RWPE2 (cell line): ENCODE measurements at regions not wholly inside any gene's neighbourhood (a gene's known extent, or its start where the extent isn't known, plus 50 kb on each side); places are given as distances from the start of the nearest gene placed in this dataset.

Source experiments
- ATAC-seq: fragments of 200-7000 bp; cut with Tn5 transposase; 3 replicates; pipeline ENCODE4 v1.9.1; 2021; ENCODE audit warnings: low read depth
- DNase-seq: peaks from one replicate; pipeline ENCODE4 v3.0.0-alpha.2; 2020; ENCODE audit warnings: low spot score
- H3K27ac ChIP-seq: fragments of 450-650 bp; 2 replicates; pipeline ENCODE4 v1.5.1; 2017; ENCODE audit warnings: mild to moderate bottlenecking; ENCODE audit not compliant: poor library complexity, severe bottlenecking
- H3K27me3 ChIP-seq: fragments of 250-450 bp; sonication (Bioruptor Pico); 2 replicates; pipeline ENCODE4 v1.5.1; 2021; ENCODE audit warnings: mild to moderate bottlenecking, moderate library complexity; ENCODE audit not compliant: insufficient read depth, poor library complexity, severe bottlenecking
- H3K36me3 ChIP-seq: fragments of 250-450 bp; sonication (Bioruptor Pico); 2 replicates; pipeline ENCODE4 v1.5.1; 2020; ENCODE audit warnings: low read depth, mild to moderate bottlenecking, moderate library complexity
- H3K4me1 ChIP-seq: fragments of 250-450 bp; sonication (Bioruptor Pico); 2 replicates; pipeline ENCODE4 v1.5.1; 2021; ENCODE audit warnings: mild to moderate bottlenecking, moderate library complexity; ENCODE audit not compliant: insufficient read depth, poor library complexity, severe bottlenecking
- H3K4me3 ChIP-seq: fragments of 250-450 bp; sonication (Bioruptor Pico); 2 replicates; pipeline ENCODE4 v1.5.1; 2021; ENCODE audit warnings: mild to moderate bottlenecking, moderate library complexity; ENCODE audit not compliant: severe bottlenecking
- H3K9me3 ChIP-seq: fragments of 250-450 bp; sonication (Bioruptor Pico); 2 replicates; pipeline ENCODE4 v1.5.1; 2021; ENCODE audit warnings: mild to moderate bottlenecking, moderate library complexity; ENCODE audit not compliant: severe bottlenecking
- CTCF ChIP-seq: fragments of 450-650 bp; IDR thresholded peaks from one replicate; pipeline ENCODE4 v1.5.1; 2017; ENCODE audit warnings: mild to moderate bottlenecking, moderate library complexity; ENCODE audit not compliant: poor library complexity, severe bottlenecking

- peak; percentile 72 for ATAC-seq
- no peak overlapping the region for H3K4me3 ChIP-seq
- peak; percentile 75 for TF ChIP-seq CTCF
- no peak for DNase-seq
- H3K9me3 ChIP-seq: no peaks in the 10 kb centered on the region
- H3K27me3 ChIP-seq: no peaks in the 10 kb centered on the region
- peaks cover 6% of the 10 kb centered on the region for H3K4me1 ChIP-seq
- H3K36me3 ChIP-seq: no peaks in the 10 kb centered on the region
- peak overlapping the region; percentile 40 for H3K27ac ChIP-seq
These were observed 97.4 kb upstream of the KCNJ15 start for GRCh38 chr21:38159355-38159754.

DNA sequence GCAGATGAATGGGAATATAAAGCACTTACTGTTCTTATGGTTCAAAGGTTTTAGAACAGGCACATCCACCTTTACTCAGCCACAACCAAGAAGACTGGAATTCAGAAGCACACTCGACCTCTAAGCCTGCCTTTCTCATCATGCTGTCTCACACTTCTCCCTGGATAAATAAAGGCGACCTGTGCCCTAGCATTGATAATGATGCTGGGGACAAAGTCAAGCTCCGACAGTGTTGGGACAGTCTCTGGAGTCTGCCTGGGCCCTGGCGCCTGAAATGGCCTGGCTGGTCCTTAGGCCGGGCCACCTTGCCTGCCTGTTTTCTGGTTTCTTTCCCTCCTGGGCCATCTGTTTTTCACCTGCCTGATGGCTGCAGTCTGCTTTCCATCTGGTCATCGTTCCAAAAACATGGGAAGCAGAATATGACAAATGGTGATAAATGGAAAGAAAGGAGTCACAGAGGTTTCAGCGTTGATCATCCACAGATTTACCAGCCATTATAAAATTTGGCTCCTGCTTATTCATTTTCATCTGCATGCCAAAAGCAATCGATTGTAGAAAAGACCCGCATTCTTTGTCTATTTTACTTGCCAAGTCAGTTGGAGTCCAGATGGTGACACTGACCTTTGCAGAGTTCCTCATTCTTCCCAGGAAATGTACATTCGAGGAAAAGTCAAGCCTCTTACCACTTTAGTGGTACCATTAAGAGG lies 91.2 kb upstream of the KCNJ15 start:
- H3K4me1 ChIP-seq: no peaks in the 10 kb centered on the region
- no peak overlapping the region for H3K4me3 ChIP-seq
- no peaks in the 10 kb centered on the region for H3K9me3 ChIP-seq
- no peak for DNase-seq
- H3K27me3 ChIP-seq: no peaks in the 10 kb centered on the region
- ATAC-seq: no peak
- TF ChIP-seq CTCF: no peak
- no peak overlapping the region for H3K27ac ChIP-seq
- no peaks in the 10 kb centered on the region for H3K36me3 ChIP-seq

DNA sequence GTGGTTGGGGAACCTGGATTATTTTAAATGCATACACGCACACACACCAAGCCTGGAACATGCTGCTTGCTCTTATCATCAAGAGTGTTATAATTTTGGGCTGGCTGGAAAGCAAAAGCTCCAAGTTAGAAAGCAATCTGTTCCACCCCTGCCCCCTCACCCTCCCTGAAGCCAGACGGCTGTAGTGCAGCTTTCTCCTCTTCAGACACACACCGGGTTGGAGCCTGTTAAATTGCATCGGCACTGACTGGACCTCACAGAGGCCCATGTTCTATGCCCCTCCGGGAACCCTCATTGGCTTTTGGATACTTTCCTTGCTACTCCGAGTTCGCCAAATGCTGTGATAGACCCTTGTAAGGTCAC lies 90.6 kb upstream of the KCNJ15 start:
- TF ChIP-seq CTCF: no peak
- Histone ChIP-seq H3K4me1 (peaks cover 5% of the 10 kb centered on the region), H3K36me3 (no peaks in the 10 kb centered on the region), H3K27me3 (no peaks in the 10 kb centered on the region), H3K27ac (no peak overlapping the region), H3K4me3 (no peak overlapping the region), H3K9me3 (no peaks in the 10 kb centered on the region)
- DNase-seq (no peak), ATAC-seq (no peak)

DNA sequence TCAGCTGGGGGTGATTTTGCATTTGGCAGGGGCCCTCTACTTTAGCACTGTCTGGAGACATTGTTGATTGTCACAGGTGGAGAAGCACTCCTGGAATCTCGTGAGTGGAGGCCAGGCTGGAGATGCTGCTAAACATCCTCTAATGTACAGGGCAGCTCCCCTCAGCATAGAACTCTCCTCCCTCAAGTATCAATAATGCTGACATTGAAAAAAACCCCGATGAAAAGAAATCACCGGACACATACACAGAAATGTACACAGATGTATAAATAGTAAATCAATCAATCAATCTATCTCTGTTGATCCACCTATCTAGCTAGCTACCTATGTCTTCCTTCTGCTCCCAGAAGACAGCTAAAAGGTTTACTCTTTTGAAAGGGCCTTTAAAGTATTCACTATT lies 89.4 kb upstream of the KCNJ15 start:
- peaks cover 16% of the 10 kb centered on the region for H3K4me1 ChIP-seq
- ATAC-seq (no peak), DNase-seq (no peak)
- no peaks in the 10 kb centered on the region for H3K27me3 ChIP-seq
- no peaks in the 10 kb centered on the region for H3K9me3 ChIP-seq
- no peaks in the 10 kb centered on the region for H3K36me3 ChIP-seq
- no peak for TF ChIP-seq CTCF
- H3K27ac ChIP-seq: no peak overlapping the region
- H3K4me3 ChIP-seq: no peak overlapping the region

- no peak for DNase-seq
These were observed 86.5 kb upstream of the KCNJ15 start for GRCh38 chr21:38170283-38170682.

More at GRCh38 chr21:38170283-38170682, 86.5 kb upstream of the KCNJ15 start:
- H3K27me3 ChIP-seq: no peaks in the 10 kb centered on the region
- H3K36me3 ChIP-seq: no peaks in the 10 kb centered on the region
- H3K27ac ChIP-seq: peak overlapping the region; percentile 84
- no peak overlapping the region for H3K4me3 ChIP-seq
- no peak for ATAC-seq
- peaks cover 16% of the 10 kb centered on the region for H3K4me1 ChIP-seq
- no peaks in the 10 kb centered on the region for H3K9me3 ChIP-seq
- peak; percentile 58 for TF ChIP-seq CTCF
